K562 (cell line): ENCODE measurements at regions not wholly inside any gene's neighbourhood (a gene's known extent, or its start where the extent isn't known, plus 50 kb on each side); places are given as distances from the start of the nearest gene placed in this dataset.

Source experiments
- CTCF ChIP-seq, 3 experiments: IDR thresholded peaks in 2 of 3; conservative IDR thresholded peaks in 1 of 3; 2 replicates each; pipeline ENCODE4 v1.5.1; 2011 to 2012; ENCODE audit warnings: low read length in 3 of 3, mild to moderate bottlenecking in 3 of 3, control low read depth in 2 of 3, improper control_type of control experiment in 1 of 3, inconsistent platforms in 1 of 3, low read depth in 1 of 3, mixed read lengths in 1 of 3, moderate library complexity in 1 of 3; ENCODE audit not compliant: insufficient read depth in 2 of 3
- DNMT1 ChIP-seq: fragments of 450-650 bp; IDR thresholded peaks from 2 replicates; pipeline ENCODE4 v1.6.1; 2016; ENCODE audit warnings: antibody characterized with exemption, mild to moderate bottlenecking
- E2F1 ChIP-seq: sonication (generic); formaldehyde crosslinking; IDR thresholded peaks from 2 replicates; pipeline ENCODE4 v1.8.1; 2023; ENCODE audit warnings: mild to moderate bottlenecking, missing genetic modification reagents, moderate library complexity
- ERF ChIP-seq: fragments of 450-650 bp; formaldehyde crosslinking; IDR thresholded peaks from 2 replicates; pipeline ENCODE4 v1.4.0; 2020; ENCODE audit warnings: mild to moderate bottlenecking, mixed read lengths
- FOXJ3 ChIP-seq: sonication (generic); formaldehyde crosslinking; IDR thresholded peaks from 2 replicates; pipeline ENCODE4 v1.4.0; 2020; ENCODE audit warnings: mild to moderate bottlenecking, missing genetic modification reagents
- KDM2B ChIP-seq: fragments of 250-450 bp; sonication (Bioruptor Pico); IDR thresholded peaks from 2 replicates; pipeline ENCODE4 v1.8.0; 2021; ENCODE audit warnings: mild to moderate bottlenecking, moderate library complexity
- KDM5B ChIP-seq: fragments of 200-600 bp; sonication (generic); IDR thresholded peaks from 2 replicates; pipeline ENCODE4 v1.6.1; 2012; ENCODE audit warnings: low read depth, mild to moderate bottlenecking, moderate library complexity, low read length, control low read depth, inconsistent platforms; ENCODE audit not compliant: insufficient replicate concordance
- PRPF4 ChIP-seq: fragments of 200-400 bp; formaldehyde crosslinking; IDR thresholded peaks from one replicate; pipeline ENCODE4 v1.6.1; 2017; ENCODE audit warnings: low read length, low read depth, mild to moderate bottlenecking; ENCODE audit not compliant: insufficient read depth, poor library complexity, severe bottlenecking
- SREBF1 ChIP-seq: fragments of 150-350 bp; IDR thresholded peaks from 2 replicates; pipeline ENCODE4 v1.6.1; 2014; ENCODE audit warnings: antibody characterized with exemption, low read depth, low read length, borderline replicate concordance
- THRA ChIP-seq: fragments of 450-650 bp; IDR thresholded peaks from 2 replicates; pipeline ENCODE4 v1.6.1; 2017; ENCODE audit warnings: mild to moderate bottlenecking, moderate library complexity
- ZBTB40 ChIP-seq, 2 experiments: fragments of 450-650 bp in 1 of 2; sonication (generic) in 1 of 2; formaldehyde crosslinking in 1 of 2; IDR thresholded peaks; 2 replicates each; pipeline versions ENCODE4 v1.7.1 to v1.9.0; 2016 to 2022; ENCODE audit warnings: inconsistent platforms in 1 of 2, mild to moderate bottlenecking in 1 of 2, missing genetic modification reagents in 1 of 2
- TF ChIP-seq, protein P1 (sequence below): fragments of 250-450 bp; sonication (Bioruptor Pico); IDR thresholded peaks from 2 replicates; pipeline ENCODE4 v1.9.0; 2021; ENCODE audit warnings: mild to moderate bottlenecking

DNA sequence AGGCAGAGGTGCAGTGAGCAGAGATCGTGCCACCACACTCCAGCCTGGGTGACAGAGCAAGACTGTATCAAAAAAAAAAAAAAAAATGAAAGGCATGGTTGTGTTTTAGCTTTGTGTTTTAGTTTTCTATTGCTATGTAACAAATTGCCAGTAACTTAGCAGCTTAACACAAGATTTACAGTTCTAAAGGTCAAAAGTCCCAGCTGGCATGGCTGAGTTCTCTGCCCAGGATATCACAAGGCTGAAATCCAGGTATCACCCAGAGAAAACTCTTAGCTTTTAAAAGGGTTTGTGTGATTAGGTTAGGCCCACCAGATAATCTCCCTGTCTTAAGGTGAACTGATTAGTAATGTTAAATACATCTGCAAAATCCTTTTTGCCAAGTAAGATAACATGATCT lies 107.7 kb upstream of the YPEL5 start:
- TF ChIP-seq E2F1 (CRISPR knock-in tag) (no peak), PRPF4 (no peak), ZBTB40 (IDR thresholded peaks at IDR 0.05) (no peak), ZBTB40 (CRISPR knock-in tag; IDR thresholded peaks at IDR 0.05) (no peak), DNMT1 (no peak), KDM5B (no peak), CTCF (IDR thresholded peaks at IDR 0.05 in 2 of 3, conservative IDR thresholded peaks at IDR 0.05 in 1 of 3; ENCODE audit: insufficient read depth in 2 of 3, low read depth in 1 of 3, low read length in 3 of 3) (no peak), ERF (CRISPR knock-in tag) (no peak), KDM2B (CRISPR knock-in tag) (no peak), THRA (no peak), FOXJ3 (CRISPR knock-in tag) (no peak), SREBF1 (no peak)
- TF ChIP-seq, protein P1, sequence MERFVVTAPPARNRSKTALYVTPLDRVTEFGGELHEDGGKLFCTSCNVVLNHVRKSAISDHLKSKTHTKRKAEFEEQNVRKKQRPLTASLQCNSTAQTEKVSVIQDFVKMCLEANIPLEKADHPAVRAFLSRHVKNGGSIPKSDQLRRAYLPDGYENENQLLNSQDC (CRISPR knock-in tag): no peak
